ENCODE measurements at regions not wholly inside any gene's neighbourhood (a gene's known extent, or its start where the extent isn't known, plus 50 kb on each side); places are given as distances from the start of the nearest gene placed in this dataset.

GRCh38 chr5:104299998-104300706, 737.6 kb upstream of the NUDT12 start:
- no peak for TF ChIP-seq CTCF (IDR thresholded peaks at IDR 0.05; ENCODE audit: insufficient read depth, low read length, severe bottlenecking)
- Histone ChIP-seq H3K36me3 (ENCODE audit: control insufficient read depth, insufficient read depth, low read length) (no peaks in the 10 kb centered on the region), H3K27me3 (ENCODE audit: control insufficient read depth, insufficient read depth, low read length) (no peaks in the 10 kb centered on the region), H3K4me3 (ENCODE audit: low read depth, low read length) (no peak overlapping the region)
- no peak for FAIRE-seq
- DNase-seq (ENCODE audit: low read depth): no peak

DNA sequence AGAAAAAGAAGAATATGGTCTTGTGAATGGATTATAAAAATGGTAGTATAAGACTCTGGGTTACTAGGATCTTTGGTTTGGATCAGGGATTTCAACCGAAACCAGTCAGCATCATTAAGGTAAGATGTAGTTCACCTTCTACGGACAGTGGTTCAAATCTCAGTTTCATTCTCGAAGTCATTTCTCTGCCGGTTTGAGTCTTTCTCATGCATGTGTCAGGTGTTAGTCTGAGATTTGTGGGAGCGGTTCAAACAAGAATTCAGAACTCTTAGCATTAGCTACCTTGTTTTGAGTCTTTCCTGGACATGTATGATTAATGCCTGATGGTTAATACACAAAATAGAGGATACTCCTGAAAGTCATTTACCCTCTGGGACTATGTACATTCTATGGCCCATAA, 735.9 kb upstream of the NUDT12 start:
- TF ChIP-seq CTCF (IDR thresholded peaks at IDR 0.05; ENCODE audit: insufficient read depth, low read length, severe bottlenecking): no peak
- FAIRE-seq: no peak

GRCh38 chr5:104297076-104297475, 734.5 kb upstream of the NUDT12 start:
- DNase-seq (ENCODE audit: low read depth) (no peak), FAIRE-seq (no peak)
- no peak for TF ChIP-seq CTCF (IDR thresholded peaks at IDR 0.05; ENCODE audit: insufficient read depth, low read length, severe bottlenecking)
- no peaks in the 10 kb centered on the region for H3K27me3 ChIP-seq (ENCODE audit: control insufficient read depth, insufficient read depth, low read length)
- H3K36me3 ChIP-seq (ENCODE audit: control insufficient read depth, insufficient read depth, low read length): no peaks in the 10 kb centered on the region
- no peak overlapping the region for H3K4me3 ChIP-seq (ENCODE audit: low read depth, low read length)

More for the DNA sequence above, 735.9 kb upstream of the NUDT12 start:
- DNase-seq (ENCODE audit: low read depth): no peak
- Histone ChIP-seq H3K4me3 (ENCODE audit: low read depth, low read length) (no peak overlapping the region), H3K27me3 (ENCODE audit: control insufficient read depth, insufficient read depth, low read length) (no peaks in the 10 kb centered on the region), H3K36me3 (ENCODE audit: control insufficient read depth, insufficient read depth, low read length) (no peaks in the 10 kb centered on the region)

GRCh38 chr5:104295991-104296390, 733.4 kb upstream of the NUDT12 start:
- H3K36me3 ChIP-seq (ENCODE audit: control insufficient read depth, insufficient read depth, low read length): no peaks in the 10 kb centered on the region
- no peak overlapping the region for H3K4me3 ChIP-seq (ENCODE audit: low read depth, low read length)
- FAIRE-seq (no peak), DNase-seq (ENCODE audit: low read depth) (no peak)
- TF ChIP-seq CTCF (IDR thresholded peaks at IDR 0.05; ENCODE audit: insufficient read depth, low read length, severe bottlenecking): no peak
- H3K27me3 ChIP-seq (ENCODE audit: control insufficient read depth, insufficient read depth, low read length): no peaks in the 10 kb centered on the region

DNA sequence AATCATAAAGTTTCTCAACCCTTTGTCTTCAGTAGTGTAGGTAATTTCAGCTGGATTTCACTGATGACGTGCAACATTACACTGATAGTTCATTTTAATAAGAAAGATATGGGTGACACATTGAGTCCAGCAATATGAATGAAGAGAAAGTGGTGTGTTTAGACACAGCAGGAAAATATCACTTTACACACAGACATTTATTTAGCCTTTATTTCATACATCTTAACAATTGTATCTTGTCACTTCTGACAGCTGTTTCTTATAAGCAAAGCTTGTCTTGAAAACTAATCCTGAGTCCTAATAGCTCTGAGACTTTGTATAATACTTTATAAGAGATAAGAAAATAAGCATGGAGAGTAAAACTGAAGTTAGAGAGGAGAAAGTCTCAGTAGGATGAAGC, 720.5 kb upstream of the NUDT12 start:
- FAIRE-seq (no peak), DNase-seq (ENCODE audit: low read depth) (no peak)
- no peaks in the 10 kb centered on the region for H3K36me3 ChIP-seq (ENCODE audit: control insufficient read depth, insufficient read depth, low read length)

More for the DNA sequence above, 720.5 kb upstream of the NUDT12 start:
- H3K4me3 ChIP-seq (ENCODE audit: low read depth, low read length): no peak overlapping the region
- no peaks in the 10 kb centered on the region for H3K27me3 ChIP-seq (ENCODE audit: control insufficient read depth, insufficient read depth, low read length)
- no peak for TF ChIP-seq CTCF (IDR thresholded peaks at IDR 0.05; ENCODE audit: insufficient read depth, low read length, severe bottlenecking)
